NB4 (cell line): ENCODE measurements at regions not wholly inside any gene's neighbourhood (a gene's known extent, or its start where the extent isn't known, plus 50 kb on each side); places are given as distances from the start of the nearest gene placed in this dataset.

Experiments used
- DNase-seq: peaks from one replicate; pipeline ENCODE4 v3.0.0; 2010; ENCODE audit warnings: low read depth
- H3K4me3 ChIP-seq: one replicate; pipeline ENCODE4 v1.5.1; 2011; ENCODE audit warnings: mild to moderate bottlenecking, low read depth, low read length, moderate library complexity
- MYC ChIP-seq: IDR thresholded peaks from 2 replicates; pipeline ENCODE4 v1.6.1; 2011; ENCODE audit warnings: low read depth, low read length
- POLR2A ChIP-seq: IDR thresholded peaks from 2 replicates; pipeline ENCODE4 v1.6.1; 2011; ENCODE audit warnings: mild to moderate bottlenecking; ENCODE audit not compliant: insufficient read length; ENCODE audit errors: extremely low read depth
- TF ChIP-seq, protein P1 (sequence below): IDR thresholded peaks from 2 replicates; pipeline ENCODE4 v1.6.1; 2011; ENCODE audit warnings: low read depth, low read length
- TF ChIP-seq, protein P2 (sequence below): IDR thresholded peaks from one replicate; pipeline ENCODE4 v1.5.1; 2012; ENCODE audit warnings: low read depth, low read length

DNA sequence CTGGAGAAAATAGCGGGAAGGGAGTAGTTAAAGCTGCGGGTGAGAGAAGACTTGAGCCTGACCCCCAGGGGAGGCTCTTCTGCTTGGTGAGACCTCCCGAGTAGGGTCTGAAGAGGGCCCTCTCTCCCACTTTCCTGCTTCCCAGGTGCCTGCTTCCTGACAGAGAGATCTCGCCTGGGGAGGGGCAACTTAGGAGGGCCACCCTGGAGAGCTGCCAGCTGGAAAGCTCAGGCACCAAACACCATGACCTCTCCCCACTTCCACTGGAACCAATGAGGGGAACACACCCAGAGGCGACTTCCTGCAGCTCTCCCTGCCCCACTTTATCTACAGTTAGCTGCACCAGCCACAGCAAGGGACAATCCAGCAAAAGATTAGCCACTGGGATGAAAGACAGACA lies 208.0 kb downstream of the TBXT start:
- TF ChIP-seq MYC (no peak), POLR2A (no peak)
- TF ChIP-seq, protein P1, sequence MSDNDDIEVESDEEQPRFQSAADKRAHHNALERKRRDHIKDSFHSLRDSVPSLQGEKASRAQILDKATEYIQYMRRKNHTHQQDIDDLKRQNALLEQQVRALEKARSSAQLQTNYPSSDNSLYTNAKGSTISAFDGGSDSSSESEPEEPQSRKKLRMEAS = no peak
- TF ChIP-seq, protein P2, sequence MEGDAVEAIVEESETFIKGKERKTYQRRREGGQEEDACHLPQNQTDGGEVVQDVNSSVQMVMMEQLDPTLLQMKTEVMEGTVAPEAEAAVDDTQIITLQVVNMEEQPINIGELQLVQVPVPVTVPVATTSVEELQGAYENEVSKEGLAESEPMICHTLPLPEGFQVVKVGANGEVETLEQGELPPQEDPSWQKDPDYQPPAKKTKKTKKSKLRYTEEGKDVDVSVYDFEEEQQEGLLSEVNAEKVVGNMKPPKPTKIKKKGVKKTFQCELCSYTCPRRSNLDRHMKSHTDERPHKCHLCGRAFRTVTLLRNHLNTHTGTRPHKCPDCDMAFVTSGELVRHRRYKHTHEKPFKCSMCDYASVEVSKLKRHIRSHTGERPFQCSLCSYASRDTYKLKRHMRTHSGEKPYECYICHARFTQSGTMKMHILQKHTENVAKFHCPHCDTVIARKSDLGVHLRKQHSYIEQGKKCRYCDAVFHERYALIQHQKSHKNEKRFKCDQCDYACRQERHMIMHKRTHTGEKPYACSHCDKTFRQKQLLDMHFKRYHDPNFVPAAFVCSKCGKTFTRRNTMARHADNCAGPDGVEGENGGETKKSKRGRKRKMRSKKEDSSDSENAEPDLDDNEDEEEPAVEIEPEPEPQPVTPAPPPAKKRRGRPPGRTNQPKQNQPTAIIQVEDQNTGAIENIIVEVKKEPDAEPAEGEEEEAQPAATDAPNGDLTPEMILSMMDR = no peak
- no peak for DNase-seq
- no peak overlapping the region for H3K4me3 ChIP-seq

DNA sequence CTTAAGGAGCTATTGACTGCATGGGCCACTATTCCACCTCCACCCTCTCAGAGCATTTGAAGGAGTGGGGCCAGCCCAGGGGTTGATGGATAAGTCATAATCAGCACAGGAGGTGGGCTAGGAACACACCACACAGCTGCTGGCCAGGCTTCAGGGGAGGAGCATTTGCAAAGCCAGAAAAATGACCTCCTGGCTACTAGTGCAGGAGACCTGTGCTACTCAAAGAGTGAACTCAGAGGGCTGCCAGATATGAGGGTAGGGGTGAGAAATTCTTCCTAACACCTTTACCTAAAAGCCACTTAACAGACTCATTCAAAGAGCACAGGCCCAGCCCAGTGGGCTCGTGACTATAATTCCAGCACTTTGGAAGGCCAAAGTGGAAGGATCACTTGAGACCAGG lies 210.8 kb downstream of the TBXT start:
- DNase-seq = no peak
- no peak overlapping the region for H3K4me3 ChIP-seq
- TF ChIP-seq, protein P1 = no peak
- TF ChIP-seq MYC (no peak), POLR2A (no peak)
- TF ChIP-seq, protein P2 = no peak

DNA sequence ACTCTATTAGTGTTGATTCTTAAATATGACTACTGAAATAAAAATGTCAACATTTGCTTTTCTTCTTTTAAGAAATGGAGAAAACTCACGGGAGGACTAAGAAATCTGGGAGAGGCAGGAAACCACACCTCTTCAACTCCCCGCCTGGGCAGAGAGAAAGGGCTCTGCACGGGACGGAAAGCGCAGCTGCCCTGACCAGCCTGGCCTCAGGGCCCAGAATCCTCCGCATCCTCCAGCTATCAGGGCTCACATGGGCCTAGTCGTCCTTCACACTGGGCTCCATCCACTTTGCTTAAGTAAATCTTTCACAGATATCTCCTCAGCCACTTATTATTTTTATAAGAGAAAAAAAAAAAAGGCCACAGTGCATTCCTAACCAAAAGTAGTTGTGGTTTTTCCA lies 215.1 kb downstream of the TBXT start:
- TF ChIP-seq POLR2A = no peak
- no peak for TF ChIP-seq MYC
- TF ChIP-seq, protein P2 = no peak
- TF ChIP-seq, protein P1 = no peak
- no peak for DNase-seq
- no peak overlapping the region for H3K4me3 ChIP-seq

DNA sequence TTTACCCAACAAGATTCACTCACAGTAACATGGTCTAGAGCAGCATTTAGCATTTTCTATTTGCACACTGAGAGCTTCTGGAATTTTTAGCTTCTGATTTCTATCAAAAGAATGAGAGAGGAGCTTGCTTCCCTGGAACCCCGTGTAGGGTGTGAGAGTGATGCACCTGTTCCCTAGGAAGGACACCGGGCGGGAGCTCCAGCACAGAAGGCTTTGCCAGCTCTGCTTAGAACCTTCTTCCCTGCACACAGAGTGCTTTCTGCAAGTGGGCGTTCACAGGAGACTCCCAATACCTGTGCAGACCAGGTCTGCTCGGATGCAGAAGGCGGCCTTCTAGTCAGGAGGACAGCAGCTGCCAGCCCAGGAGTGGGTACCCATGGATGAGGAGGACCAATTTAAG lies 217.3 kb downstream of the TBXT start:
- TF ChIP-seq, protein P2 = no peak
- no peak for TF ChIP-seq MYC
- TF ChIP-seq, protein P1 = no peak
- no peak for TF ChIP-seq POLR2A
- no peak for DNase-seq
- H3K4me3 ChIP-seq = no peak overlapping the region

DNA sequence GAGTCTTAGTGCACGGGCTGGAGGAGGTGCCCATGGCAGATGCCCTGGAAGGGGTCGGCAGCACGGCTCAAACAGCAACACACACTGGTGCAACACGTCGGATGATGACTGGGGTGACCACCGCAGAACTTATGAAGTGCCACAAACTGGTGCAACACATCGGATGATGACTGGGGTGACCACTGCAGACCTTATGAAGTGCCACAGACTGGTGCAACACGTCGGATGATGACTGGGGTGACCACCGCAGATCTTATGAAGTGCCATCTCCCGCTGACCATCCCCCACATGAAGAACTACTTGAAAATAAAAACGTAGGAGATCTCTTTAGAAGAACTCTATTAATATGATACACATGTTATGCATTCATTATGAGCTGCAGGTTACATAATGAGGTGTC lies 218.3 kb downstream of the TBXT start:
- no peak for DNase-seq
- TF ChIP-seq, protein P2 = no peak
- no peak for TF ChIP-seq POLR2A
- TF ChIP-seq MYC = no peak
- TF ChIP-seq, protein P1 = no peak
- no peak overlapping the region for H3K4me3 ChIP-seq
